ENCODE measurements at regions not wholly inside any gene's neighbourhood (a gene's known extent, or its start where the extent isn't known, plus 50 kb on each side); places are given as distances from the start of the nearest gene placed in this dataset.

- no peak for TF ChIP-seq POLR2A (IDR thresholded peaks at IDR 0.05)
- TF ChIP-seq, protein P1, sequence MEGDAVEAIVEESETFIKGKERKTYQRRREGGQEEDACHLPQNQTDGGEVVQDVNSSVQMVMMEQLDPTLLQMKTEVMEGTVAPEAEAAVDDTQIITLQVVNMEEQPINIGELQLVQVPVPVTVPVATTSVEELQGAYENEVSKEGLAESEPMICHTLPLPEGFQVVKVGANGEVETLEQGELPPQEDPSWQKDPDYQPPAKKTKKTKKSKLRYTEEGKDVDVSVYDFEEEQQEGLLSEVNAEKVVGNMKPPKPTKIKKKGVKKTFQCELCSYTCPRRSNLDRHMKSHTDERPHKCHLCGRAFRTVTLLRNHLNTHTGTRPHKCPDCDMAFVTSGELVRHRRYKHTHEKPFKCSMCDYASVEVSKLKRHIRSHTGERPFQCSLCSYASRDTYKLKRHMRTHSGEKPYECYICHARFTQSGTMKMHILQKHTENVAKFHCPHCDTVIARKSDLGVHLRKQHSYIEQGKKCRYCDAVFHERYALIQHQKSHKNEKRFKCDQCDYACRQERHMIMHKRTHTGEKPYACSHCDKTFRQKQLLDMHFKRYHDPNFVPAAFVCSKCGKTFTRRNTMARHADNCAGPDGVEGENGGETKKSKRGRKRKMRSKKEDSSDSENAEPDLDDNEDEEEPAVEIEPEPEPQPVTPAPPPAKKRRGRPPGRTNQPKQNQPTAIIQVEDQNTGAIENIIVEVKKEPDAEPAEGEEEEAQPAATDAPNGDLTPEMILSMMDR (IDR thresholded peaks at IDR 0.05): no peak
These were observed 548.6 kb upstream of the TBX3 start for GRCh38 chr12:115232455-115233156.

All from thyroid gland (tissue), 4 donors.